HFFc6 (cell line): ENCODE measurements at regions not wholly inside any gene's neighbourhood (a gene's known extent, or its start where the extent isn't known, plus 50 kb on each side); places are given as distances from the start of the nearest gene placed in this dataset.

ENCODE experiments used
- DNase-seq: peaks from one replicate; pipeline ENCODE4 v3.0.0-alpha.2; 2018
- H3K27ac Mint-ChIP-seq: 2 replicates; pipeline ENCODE4 v1.8.0; 2020; ENCODE audit warnings: mild to moderate bottlenecking, mixed read lengths
- H3K27me3 Mint-ChIP-seq: 2 replicates; pipeline ENCODE4 v1.8.0; 2021; ENCODE audit warnings: mild to moderate bottlenecking, moderate library complexity, mixed read lengths; ENCODE audit not compliant: insufficient read depth
- H3K36me3 Mint-ChIP-seq: 2 replicates; pipeline ENCODE4 v1.8.0; 2021; ENCODE audit warnings: low read depth, mixed read lengths
- H3K4me1 Mint-ChIP-seq: 2 replicates; pipeline ENCODE4 v1.8.0; 2020; ENCODE audit warnings: low read depth, mixed read lengths
- H3K4me3 Mint-ChIP-seq: 2 replicates; pipeline ENCODE4 v1.8.0; 2020; ENCODE audit warnings: mild to moderate bottlenecking, moderate library complexity, mixed read lengths
- H3K9me3 Mint-ChIP-seq: 2 replicates; pipeline ENCODE4 v1.8.0; 2020; ENCODE audit warnings: mild to moderate bottlenecking, mixed read lengths
- TF ChIP-seq, protein P1 (sequence below): fragments of 200-600 bp; sonication (generic); IDR thresholded peaks from 2 replicates; pipeline ENCODE4 v1.5.0; 2021; ENCODE audit warnings: antibody characterized with exemption, mild to moderate bottlenecking

DNA sequence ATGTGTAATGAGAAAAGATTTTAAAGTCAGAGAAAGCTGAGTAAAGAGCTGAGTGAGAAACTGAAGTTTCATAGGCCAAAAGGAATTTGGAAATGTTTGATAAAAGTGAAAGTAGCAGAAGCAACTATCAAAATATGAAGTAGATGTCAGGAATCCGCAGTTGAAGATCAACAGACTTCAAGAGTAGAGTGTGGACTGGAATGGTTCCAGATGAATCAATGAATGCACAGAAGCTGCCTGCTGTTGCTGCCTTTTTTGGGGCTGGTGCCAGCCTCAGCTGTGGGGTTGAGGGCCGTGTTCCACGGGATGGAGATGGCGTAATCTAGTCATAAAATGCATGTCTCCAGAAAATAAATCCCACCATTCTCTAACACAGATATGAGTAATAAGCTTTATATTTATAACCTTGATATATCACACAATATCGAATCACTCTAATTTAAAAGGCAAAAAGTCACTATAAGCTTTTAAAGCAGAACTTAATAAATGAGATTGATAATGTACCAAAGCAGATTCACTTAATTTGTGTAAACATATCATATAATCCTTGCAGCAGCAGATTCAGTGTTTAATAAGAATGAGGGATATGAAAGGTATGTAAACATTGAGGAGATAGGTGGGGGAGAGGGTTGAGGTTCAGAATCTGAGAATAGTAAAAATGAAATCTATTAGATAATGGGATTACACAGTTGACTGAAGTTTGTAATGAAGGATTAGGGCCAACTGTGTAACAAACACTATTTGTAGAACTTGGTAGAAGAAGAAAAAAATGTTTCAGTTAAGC lies 652.3 kb upstream of the FTMT start:
- H3K9me3 Mint-ChIP-seq = peaks cover 13% of the 10 kb centered on the region
- no peak for DNase-seq
- TF ChIP-seq, protein P1, sequence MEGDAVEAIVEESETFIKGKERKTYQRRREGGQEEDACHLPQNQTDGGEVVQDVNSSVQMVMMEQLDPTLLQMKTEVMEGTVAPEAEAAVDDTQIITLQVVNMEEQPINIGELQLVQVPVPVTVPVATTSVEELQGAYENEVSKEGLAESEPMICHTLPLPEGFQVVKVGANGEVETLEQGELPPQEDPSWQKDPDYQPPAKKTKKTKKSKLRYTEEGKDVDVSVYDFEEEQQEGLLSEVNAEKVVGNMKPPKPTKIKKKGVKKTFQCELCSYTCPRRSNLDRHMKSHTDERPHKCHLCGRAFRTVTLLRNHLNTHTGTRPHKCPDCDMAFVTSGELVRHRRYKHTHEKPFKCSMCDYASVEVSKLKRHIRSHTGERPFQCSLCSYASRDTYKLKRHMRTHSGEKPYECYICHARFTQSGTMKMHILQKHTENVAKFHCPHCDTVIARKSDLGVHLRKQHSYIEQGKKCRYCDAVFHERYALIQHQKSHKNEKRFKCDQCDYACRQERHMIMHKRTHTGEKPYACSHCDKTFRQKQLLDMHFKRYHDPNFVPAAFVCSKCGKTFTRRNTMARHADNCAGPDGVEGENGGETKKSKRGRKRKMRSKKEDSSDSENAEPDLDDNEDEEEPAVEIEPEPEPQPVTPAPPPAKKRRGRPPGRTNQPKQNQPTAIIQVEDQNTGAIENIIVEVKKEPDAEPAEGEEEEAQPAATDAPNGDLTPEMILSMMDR = no peak
- H3K27ac Mint-ChIP-seq = no peak overlapping the region
- no peaks in the 10 kb centered on the region for H3K4me1 Mint-ChIP-seq
- no peak overlapping the region for H3K4me3 Mint-ChIP-seq
- no peaks in the 10 kb centered on the region; the same call in 1 of the 2 replicates for H3K27me3 Mint-ChIP-seq
- H3K36me3 Mint-ChIP-seq = no peaks in the 10 kb centered on the region

DNA sequence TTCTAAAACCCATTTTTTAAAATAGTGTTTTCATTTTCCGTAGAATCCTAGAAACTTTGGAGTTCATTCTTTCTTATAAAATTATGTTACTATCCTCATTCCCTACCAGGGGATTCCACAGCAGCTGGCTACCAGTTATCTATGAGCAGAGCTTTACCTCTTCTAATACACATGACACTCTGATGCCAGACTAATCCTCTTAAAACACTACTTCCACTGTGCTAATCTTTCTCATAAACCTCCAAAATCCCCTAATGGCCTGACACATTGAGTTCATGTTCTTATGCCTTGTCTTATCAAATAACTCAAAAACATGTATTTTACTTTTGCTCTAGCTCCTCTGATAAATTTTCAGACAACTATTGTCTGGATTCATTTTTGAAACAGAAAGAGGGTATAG lies 633.6 kb upstream of the FTMT start:
- H3K27ac Mint-ChIP-seq = no peak overlapping the region
- H3K36me3 Mint-ChIP-seq = no peaks in the 10 kb centered on the region; the same call in 1 of the 2 replicates
- H3K9me3 Mint-ChIP-seq = peaks cover 38% of the 10 kb centered on the region
- peaks cover 3% of the 10 kb centered on the region; the same call in 1 of the 2 replicates for H3K27me3 Mint-ChIP-seq
- H3K4me1 Mint-ChIP-seq = no peaks in the 10 kb centered on the region
- TF ChIP-seq, protein P1 = no peak
- no peak overlapping the region for H3K4me3 Mint-ChIP-seq
- no peak for DNase-seq

DNA sequence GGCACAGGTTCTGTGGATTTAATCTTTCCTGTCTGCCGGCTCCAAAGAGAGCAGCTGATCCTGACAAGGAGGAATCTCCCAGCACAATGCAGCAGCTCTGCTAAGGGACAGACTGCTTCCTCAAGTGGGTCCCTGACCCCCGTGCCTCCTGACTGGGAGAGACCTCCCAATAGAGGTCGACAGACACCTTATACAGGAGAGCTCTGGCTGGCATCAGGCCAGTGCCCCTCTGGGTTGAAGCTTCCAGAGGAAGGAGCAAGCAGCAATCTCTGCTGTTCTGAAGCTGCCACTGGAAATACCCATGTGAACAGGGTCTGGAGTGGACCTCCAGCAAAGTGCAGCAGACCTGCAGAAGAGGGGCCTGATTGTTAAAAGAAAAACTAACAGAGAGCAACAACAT lies 630.2 kb upstream of the FTMT start:
- Mint-ChIP-seq H3K27ac (no peak overlapping the region), H3K4me1 (no peaks in the 10 kb centered on the region), H3K4me3 (no peak overlapping the region), H3K9me3 (peaks cover 45% of the 10 kb centered on the region), H3K27me3 (peaks cover 3% of the 10 kb centered on the region; the same call in 1 of the 2 replicates), H3K36me3 (no peaks in the 10 kb centered on the region; the same call in 1 of the 2 replicates)
- TF ChIP-seq, protein P1 = no peak
- no peak for DNase-seq

DNA sequence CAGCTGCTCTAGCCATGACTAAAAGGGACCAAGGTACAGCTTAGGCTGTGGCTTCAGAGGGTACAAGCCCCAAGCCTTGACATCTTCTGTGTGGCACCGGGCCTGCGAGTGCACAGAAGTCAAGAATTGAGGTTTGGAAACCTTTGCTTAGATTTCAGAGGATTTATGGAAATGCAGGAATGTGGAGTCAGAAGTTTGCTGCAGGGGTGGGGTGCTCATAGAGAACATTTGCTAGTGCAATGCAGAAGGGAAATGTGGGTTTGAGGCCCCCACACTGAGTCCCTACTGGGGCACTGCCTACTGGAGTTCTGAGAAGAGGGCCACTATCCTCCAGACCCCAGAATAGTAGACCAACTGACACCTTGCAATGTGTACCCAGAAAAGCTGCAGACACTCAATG lies 624.9 kb upstream of the FTMT start:
- DNase-seq = no peak
- Mint-ChIP-seq H3K9me3 (peaks cover 59% of the 10 kb centered on the region), H3K4me1 (no peaks in the 10 kb centered on the region), H3K27me3 (no peaks in the 10 kb centered on the region), H3K4me3 (no peak overlapping the region), H3K36me3 (no peaks in the 10 kb centered on the region; the same call in 1 of the 2 replicates), H3K27ac (no peak overlapping the region)
- TF ChIP-seq, protein P1 = no peak

DNA sequence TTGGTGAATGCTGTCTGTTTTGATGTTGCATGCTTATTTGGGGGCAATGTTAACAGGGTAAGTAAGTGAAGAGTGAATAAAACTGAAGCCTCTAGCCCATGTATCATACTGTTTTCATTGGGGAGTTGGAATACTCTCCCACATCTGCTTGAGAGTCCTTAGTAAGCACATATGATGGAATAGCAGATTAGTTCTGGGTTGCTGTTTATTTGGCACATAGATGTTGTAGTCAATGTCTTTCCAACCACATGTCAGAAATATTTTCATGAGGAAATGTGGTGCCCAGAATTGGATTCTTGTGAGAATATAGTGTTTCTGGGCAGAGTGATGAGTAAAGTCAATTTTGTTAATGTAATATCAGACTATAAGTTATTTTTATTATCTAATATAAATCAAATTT lies 611.7 kb upstream of the FTMT start:
- DNase-seq = no peak
- no peaks in the 10 kb centered on the region for H3K27me3 Mint-ChIP-seq
- TF ChIP-seq, protein P1 = no peak
- H3K9me3 Mint-ChIP-seq = peaks cover 10% of the 10 kb centered on the region
- H3K4me3 Mint-ChIP-seq = no peak overlapping the region
- no peaks in the 10 kb centered on the region for H3K4me1 Mint-ChIP-seq
- H3K36me3 Mint-ChIP-seq = peaks cover 4% of the 10 kb centered on the region; the same call in 1 of the 2 replicates
- no peak overlapping the region for H3K27ac Mint-ChIP-seq
